BJ (cell line): ENCODE measurements at regions not wholly inside any gene's neighbourhood (a gene's known extent, or its start where the extent isn't known, plus 50 kb on each side); places are given as distances from the start of the nearest gene placed in this dataset.

Source experiments
- CTCF ChIA-PET: fragments of 350-600 bp; formaldehyde crosslinking; extraction: SDS; loops from one replicate; lab custom pipeline; 2021; ENCODE audit warnings: antibody characterized with exemption, inconsistent platforms; lab: Yijun Ruan, JAX
- POLR2A ChIA-PET: fragments of 300-600 bp; sonication (Branson Sonifier 250); formaldehyde crosslinking; extraction: SDS; loops from one replicate; lab custom pipeline; 2021; ENCODE audit warnings: antibody characterized with exemption; lab: Charles Lee
- DNase-seq: peaks from one replicate; pipeline ENCODE4 v3.0.0-alpha.2; 2011; ENCODE audit warnings: low read depth
- H3K27me3 ChIP-seq: 2 replicates; pipeline ENCODE4 v1.6.0; 2011; ENCODE audit warnings: low read length; ENCODE audit not compliant: control insufficient read depth, insufficient read depth
- H3K36me3 ChIP-seq: 2 replicates; pipeline ENCODE4 v1.5.1; 2011; ENCODE audit warnings: low read length; ENCODE audit not compliant: control insufficient read depth, insufficient read depth
- H3K4me3 ChIP-seq: 2 replicates; pipeline ENCODE4 v1.5.1; 2011; ENCODE audit warnings: low read depth, mild to moderate bottlenecking, control low read depth, low read length
- CTCF ChIP-seq: IDR thresholded peaks from 2 replicates; pipeline ENCODE4 v1.5.1; 2011; ENCODE audit warnings: low read depth, mild to moderate bottlenecking, control low read depth, inconsistent platforms, low read length, moderate library complexity; ENCODE audit not compliant: insufficient read depth

- ChIA-PET CTCF (no interaction called here), POLR2A (no interaction called here)
- no peaks in the 10 kb centered on the region for H3K36me3 ChIP-seq
- TF ChIP-seq CTCF = no peak
- no peak overlapping the region for H3K4me3 ChIP-seq
- no peaks in the 10 kb centered on the region for H3K27me3 ChIP-seq
- DNase-seq = no peak
Measured at GRCh38 chr2:122905431-122905830, 1119.7 kb upstream of the CNTNAP5 start.

GRCh38 chr2:122908159-122908558 lies 1116.9 kb upstream of the CNTNAP5 start:
- Histone ChIP-seq H3K4me3 (no peak overlapping the region), H3K36me3 (no peaks in the 10 kb centered on the region), H3K27me3 (no peaks in the 10 kb centered on the region)
- ChIA-PET CTCF (no interaction called here), POLR2A (no interaction called here)
- no peak for TF ChIP-seq CTCF
- DNase-seq = no peak

GRCh38 chr2:122927197-122927596 lies 1097.9 kb upstream of the CNTNAP5 start:
- POLR2A ChIA-PET = no interaction called here
- TF ChIP-seq CTCF = no peak
- CTCF ChIA-PET = no interaction called here
- DNase-seq = no peak
- no peaks in the 10 kb centered on the region for H3K36me3 ChIP-seq
- H3K4me3 ChIP-seq = no peak overlapping the region
- H3K27me3 ChIP-seq = no peaks in the 10 kb centered on the region

GRCh38 chr2:122927710-122928557 lies 1097.2 kb upstream of the CNTNAP5 start:
- Histone ChIP-seq H3K4me3 (no peak overlapping the region), H3K36me3 (no peaks in the 10 kb centered on the region), H3K27me3 (no peaks in the 10 kb centered on the region)
- TF ChIP-seq CTCF = no peak
- ChIA-PET POLR2A (no interaction called here), CTCF (no interaction called here)
- no peak for DNase-seq

- H3K4me3 ChIP-seq = no peak overlapping the region
- ChIA-PET CTCF (no interaction called here), POLR2A (no interaction called here)
Measured at GRCh38 chr2:122929347-122929746, 1095.7 kb upstream of the CNTNAP5 start.

More at GRCh38 chr2:122929347-122929746, 1095.7 kb upstream of the CNTNAP5 start:
- no peak for TF ChIP-seq CTCF
- no peaks in the 10 kb centered on the region for H3K36me3 ChIP-seq
- no peak for DNase-seq
- H3K27me3 ChIP-seq = no peaks in the 10 kb centered on the region
